ENCODE measurements at regions not wholly inside any gene's neighbourhood (a gene's known extent, or its start where the extent isn't known, plus 50 kb on each side); places are given as distances from the start of the nearest gene placed in this dataset.
"Not testable (repeated sequence)": the region's sequence is repeated elsewhere in the genome, so short reads cannot be mapped to it uniquely, and the experiment has no call there.

DNA sequence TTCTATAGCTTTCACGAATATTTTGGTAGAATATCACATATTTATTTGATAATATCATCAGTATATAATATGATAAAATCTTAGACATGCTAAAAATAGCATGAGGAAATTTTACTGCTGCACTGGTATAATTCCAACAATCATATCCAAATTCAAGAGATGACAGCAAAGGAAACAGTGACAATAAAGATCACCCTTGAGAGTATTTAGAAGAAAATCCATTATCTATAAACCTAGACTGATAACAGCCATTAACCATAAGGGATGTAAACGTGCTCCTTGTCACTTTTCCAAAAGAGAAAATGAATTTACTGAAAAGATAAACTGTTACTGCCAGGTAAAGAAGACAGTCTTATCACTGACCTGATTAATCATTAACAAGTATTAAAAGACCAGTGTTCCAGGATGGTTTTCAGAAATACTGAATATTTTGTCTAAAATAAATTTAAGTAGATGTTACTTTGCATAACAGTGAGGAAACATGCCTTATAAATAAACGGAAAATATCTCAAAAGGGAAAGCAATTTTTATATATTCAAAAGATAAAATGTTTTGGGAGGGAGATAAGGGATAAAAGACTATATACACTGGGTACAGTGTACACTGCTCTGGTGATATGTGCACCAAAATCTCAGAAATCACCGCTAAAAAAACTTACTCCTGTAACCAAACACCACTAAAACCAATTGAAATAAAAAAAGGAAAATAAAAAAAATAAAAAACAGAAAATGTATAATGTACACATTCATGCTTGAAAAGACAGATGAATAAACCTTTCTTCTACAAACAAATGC is 1704.7 kb downstream of the HACE1 start:
- no peak for DNase-seq (ENCODE audit: low read depth)

DNA sequence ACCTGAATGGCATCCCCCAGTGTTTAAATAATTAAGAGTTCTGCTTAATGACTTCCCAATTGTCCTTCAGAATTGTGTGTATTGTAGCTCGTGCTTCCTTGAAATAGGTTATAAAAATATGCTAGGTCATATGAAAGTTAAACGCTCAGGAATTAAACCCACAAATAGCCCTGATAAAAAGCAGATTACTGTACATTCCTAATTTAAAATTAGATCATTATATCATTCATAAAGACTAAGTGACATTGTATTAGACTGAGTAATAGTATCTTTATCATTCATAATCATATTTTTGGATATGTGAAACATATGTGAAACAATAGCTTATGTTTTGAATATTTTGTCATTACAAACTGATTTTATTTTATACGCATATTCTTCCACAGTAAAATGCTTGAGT is 1706.7 kb downstream of the HACE1 start:
- no peak for DNase-seq (ENCODE audit: low read depth)

DNA sequence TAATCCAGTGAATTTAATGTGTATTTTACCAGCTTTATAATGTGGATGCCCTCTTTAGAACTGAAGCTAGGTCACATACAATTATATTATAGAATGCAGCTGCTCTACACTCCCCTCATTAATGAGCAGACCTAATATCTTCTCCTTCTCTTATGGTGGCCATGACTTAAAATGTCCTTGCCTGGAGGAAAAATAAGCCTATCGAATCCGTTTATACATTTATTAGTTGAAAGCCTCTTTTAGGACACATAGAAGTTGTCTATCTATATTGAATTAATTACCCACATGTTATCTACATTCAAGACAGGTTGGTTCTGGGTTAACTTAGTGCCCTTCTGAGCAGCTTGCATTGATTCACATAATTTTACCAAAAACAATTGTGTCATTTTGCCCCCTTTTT is 1716.8 kb downstream of the HACE1 start:
- DNase-seq (ENCODE audit: low read depth) = no peak

DNA sequence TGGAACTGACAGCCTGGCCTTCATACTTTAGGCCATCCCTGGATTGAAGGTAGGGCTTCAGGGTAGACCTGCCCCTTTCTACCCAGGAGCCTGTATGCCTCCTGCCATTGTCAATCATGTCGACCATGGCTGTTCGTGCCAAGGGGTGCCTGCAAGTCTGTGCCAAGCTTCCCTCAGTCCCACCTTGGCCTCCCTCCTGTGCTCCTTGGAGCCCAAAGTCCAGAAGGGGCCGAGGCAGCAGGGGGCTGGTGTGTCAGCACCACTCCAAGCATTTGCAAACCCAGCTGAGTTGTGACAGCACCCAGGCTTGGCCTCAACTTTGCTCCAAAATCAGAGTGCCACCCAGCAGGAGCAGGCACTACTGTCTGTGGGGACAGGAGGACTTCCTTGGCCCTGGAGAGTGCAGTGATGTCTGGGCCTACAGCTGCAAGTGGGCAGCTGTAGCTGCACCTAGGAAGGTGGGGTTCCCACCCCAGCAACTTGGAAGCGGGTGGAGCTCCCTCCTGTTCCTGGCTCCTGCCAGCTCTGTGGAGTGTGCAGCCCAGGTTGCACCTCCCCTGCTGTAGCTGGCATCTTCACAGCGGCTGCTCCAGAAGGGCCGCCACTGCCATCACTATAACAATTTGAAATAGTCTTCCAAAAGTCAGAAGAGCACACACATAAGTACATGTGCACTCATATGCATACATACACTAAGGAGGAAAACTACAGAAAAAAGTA is 1719.3 kb downstream of the HACE1 start:
- no peak for DNase-seq (ENCODE audit: low read depth)

DNA sequence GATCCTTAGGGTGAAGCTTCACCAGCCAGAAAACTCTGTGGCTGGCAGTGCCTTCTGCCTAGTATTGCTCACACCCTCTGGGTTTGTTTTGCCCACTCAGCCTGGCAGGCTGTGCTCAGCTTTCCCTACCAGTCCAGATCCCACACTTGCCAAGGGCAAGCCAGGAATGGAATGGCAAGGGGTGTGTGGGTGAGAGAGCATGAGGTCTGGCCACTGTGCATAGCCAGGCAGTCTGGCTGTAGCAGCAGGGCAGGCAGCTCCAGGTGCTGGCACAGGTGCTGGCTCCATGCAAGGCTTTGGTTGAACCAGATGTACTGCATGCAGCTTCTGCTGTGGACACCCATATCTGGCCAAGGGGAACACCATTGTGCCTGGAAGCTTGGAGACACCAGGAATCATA is 1720.3 kb downstream of the HACE1 start:
- DNase-seq (ENCODE audit: low read depth) = no peak

DNA sequence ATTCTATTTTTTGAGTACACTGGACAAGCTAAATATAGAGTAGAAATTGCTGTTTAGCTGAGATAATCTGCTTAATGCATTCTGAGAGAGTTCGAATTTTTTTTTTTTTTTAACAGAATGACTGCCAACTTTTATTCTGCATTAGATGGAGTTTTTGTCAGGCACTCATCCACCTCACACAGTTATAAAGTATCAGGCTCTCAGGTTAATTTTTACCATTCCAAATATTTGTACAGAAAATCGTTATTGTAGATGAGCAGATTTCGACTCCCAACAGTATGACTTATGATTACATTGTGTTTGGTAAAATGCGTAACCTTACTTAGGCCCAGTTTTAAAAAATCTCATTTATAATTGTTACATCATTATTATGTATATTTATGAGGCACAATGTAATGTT is 1731.0 kb downstream of the GRIK2 start:
- DNase-seq (ENCODE audit: low read depth) = no peak

DNA sequence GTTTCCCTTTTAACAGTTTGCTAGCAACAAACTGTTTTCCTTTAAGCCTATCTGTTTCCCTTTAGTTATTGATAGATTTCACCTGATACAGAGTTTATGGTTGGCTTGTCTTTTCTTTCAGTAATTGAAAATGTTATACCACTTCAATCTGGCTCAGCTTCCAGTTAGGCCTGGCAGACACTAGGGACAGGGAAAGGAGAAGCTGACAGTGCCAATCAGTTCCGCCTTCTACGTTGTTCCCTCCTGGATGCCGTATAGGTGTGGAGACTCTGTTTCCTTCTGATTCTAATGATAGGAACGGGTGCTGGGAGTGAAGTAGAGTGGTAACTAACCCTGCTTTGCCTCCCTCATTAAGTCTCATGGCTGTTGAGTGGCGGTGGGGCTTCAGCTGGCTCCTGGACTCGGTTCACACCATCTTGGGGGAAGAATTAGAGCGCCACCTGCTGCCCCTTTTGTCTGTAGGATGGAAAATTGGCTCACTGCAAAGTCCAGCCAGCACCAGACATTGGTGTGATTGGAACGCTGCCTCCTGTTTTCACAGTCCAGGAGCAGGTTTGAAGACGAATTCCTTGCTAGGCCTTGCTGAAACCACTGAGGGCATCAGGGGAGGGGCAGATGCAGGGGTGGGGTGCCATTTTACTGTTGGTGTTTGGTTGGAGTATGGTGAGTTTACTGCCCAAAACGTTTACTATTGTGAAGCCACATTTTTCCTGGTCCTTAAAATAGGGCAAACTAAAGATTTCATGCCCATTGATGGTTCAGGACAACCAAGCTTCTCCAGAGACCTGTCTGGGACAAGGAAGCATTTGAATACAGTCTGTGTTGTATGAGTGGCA is 1729.5 kb downstream of the GRIK2 start:
- no peak for DNase-seq (ENCODE audit: low read depth)

DNA sequence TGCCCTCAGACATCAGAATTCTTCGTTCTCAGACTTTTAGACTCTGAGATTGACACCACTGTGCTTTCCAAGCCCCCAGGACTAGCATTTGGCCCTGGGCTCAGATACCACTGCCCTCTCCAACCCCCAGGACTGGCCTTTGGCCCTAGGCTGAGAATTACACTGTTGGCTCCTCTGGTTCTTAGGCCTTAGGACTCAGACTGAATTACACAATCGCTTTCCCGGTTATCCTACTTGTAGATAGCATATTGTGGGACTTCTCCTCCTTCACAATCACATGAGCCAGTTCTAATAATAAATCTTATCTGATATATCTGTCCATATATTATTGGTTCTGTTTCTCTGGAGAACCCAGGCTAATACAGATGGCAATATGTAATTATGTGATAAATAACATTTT is 1725.5 kb downstream of the GRIK2 start:
- DNase-seq (ENCODE audit: low read depth) = no peak

DNA sequence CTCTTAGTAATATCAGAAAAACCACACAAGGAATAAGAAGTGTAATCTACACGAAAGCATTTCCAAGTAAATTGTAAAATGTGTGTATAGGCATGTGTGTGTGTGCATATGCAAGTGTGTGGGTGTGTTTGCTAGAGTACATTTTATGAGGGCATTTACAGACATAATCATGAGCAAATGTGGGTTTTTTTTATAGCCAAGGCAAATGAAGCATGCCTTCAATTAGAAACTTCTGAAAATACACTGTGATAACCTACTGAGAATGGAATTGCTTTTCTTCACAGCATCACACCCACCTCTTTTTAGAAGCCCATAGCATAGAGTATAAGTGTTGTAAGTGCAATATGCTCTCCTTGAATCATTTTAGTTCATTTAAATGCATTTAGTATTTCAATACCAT is 1721.1 kb downstream of the GRIK2 start:
- no peak for DNase-seq (ENCODE audit: low read depth)

DNA sequence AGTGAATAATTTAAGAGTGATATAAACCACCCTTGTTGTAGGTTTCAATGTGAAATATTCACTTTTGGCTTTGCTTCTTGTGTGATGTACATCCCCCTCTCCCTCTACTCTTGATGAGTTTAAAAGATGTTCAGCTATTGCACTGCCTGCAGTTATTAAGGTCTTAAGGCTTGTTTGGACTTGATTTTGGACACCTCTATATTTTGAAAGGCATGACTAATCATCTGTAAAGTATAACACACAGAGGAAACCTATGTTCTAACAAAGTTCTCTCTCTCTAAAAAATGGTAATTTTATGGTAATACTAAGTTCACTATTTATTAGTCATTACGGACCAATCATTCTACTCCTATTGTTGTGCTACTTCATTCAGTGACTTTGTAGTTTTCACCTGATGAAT is 1719.9 kb downstream of the GRIK2 start:
- DNase-seq (ENCODE audit: low read depth) = no peak

DNA sequence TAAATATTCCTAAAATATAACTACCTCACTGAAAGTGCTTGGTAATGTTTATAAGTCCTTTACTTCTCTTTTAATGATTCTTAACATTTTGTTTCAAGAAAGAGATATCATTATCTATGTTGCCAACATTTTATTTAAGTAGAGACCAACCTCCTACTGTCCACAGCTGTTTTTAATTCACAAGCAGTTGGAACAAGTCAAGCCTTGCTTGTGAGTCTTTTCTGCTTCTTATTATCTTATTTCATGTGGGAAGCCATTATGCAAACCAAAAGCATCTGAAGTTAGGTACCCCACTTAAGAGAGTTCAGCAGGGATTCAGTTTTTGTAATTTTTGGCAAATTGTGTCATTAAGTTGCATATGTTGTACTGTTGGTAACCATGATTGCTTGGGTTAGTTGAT is 1714.5 kb downstream of the GRIK2 start:
- no peak for DNase-seq (ENCODE audit: low read depth)

DNA sequence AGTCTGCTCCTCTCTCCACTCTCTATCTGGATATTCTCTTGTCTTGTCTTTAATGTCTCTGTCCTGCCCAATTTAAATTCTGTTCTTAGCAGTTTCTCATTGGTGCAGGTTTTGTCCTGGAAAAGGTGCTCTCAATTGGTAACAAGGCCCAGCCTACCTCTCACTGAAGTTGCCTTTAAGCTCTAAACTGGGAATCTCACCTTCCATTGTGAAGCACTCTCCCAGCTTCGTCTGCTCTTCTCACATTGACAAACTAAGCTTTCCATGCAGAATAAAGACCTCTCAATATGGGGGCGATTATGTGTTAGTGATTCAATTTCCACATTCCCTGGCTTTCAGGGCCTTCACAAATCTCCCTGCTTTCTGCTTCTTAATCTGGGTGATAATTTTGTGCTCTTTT is 1712.2 kb downstream of the GRIK2 start:
- no peak for DNase-seq (ENCODE audit: low read depth)

DNA sequence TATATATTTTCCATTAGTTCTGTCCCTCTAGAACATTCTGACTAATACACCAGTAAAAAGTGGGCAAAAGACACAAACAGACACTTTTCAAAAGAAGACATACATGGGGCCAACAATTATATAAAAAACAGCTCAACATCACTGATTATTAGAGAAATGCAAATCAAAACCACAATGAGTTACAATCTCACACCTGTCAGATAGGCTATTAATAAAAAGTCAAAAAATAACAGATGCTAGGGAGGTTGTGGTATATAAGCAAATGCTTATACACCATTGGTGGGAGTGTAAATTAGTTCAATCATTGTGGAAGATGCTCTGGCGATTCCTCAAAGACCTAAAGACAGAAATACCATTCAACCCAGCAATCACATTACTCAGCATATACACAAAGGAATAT is 1707.8 kb downstream of the GRIK2 start:
- DNase-seq (ENCODE audit: low read depth) = no peak

DNA sequence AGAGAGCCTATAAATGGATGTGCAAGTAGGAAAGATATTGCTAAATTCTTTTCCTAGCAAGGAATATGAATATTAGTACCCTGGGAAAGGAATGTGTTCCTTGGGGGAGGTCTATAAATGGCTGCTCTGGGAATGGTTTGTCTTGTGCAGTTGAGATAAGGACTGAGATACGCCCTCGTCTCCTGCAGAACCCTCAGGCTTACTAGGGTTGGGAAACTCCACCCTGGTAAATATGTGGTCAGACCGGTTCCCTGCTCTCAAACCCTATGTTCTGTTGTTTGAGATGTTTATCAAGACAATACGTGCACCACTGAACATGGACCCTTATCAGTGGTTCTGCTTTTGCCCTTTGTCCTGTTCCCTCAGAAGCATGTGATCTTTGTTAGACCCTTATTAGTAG is 1698.9 kb downstream of the GRIK2 start:
- not testable (repeated sequence) for DNase-seq (ENCODE audit: low read depth)

DNA sequence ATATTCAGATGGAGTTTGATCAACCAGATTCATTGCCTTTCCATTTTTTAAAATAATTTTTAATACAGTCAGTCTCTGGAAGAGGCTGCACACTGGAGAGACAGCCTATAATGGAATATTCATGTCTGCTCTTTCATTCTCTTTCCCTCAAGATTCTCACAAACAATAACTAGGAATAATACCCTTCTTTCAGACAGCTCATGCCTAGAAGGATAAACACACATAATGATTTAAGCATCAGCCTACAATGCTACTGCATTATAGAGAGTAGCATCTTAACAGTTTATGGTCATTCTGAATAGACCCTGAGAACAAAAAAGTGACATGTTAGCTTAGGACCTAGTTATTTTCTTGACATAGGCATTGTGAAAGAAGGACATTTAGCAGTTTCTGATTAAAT is 1692.3 kb downstream of the GRIK2 start:
- no peak for DNase-seq (ENCODE audit: low read depth)

DNA sequence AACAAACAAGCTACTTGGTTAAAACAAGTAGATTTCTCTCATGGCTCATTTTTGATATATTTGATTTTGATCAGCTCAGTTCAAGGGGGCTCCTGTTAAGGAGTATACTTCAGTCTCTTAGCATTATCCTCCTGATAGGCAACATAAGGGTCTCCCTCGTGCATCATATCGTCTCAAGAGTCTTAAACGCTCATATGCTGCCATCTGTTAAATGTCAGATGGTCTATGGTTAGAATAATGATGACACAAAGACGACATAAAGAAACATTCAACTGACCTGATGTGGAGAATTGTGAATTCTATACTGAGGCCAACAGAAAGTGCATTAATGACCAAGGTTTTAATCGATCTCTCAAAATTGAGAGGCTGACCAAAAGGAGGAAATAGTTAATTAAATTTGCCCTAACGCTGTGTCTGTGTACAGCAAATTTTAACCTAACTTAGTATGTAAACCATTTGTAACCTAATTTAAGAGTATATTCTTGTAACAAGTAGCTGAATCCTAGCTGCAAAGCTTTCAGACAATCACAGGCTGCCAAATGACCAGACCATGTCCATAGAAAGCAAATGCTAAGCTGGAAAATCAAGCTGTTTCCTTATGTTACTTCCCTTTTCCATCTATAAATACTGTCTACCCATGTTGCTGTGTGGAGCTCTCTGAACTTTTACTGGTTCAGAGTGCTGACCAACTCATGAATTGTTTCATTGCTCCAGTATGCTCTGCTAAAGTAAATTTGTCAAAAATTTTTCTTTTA is 1688.5 kb downstream of the GRIK2 start:
- DNase-seq (ENCODE audit: low read depth) = no peak

DNA sequence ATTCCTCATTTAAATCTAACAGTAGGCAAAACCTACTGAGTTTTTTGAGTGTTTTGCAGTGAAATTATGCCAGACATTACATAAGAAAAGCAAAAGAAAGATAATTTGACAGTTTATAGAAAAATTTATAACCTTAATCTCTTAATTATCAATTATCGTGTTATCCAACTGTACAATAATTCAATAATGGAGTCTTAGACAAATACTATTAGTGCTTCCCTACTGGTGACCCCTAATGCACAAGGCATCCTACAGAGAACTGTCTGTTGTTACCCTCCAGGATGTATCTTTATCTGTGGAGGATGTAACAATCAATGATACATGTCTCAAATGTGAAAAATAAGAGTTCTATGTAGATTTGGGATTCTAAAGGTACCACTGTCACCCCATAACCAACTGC is 1687.6 kb downstream of the GRIK2 start:
- no peak for DNase-seq (ENCODE audit: low read depth)

DNA sequence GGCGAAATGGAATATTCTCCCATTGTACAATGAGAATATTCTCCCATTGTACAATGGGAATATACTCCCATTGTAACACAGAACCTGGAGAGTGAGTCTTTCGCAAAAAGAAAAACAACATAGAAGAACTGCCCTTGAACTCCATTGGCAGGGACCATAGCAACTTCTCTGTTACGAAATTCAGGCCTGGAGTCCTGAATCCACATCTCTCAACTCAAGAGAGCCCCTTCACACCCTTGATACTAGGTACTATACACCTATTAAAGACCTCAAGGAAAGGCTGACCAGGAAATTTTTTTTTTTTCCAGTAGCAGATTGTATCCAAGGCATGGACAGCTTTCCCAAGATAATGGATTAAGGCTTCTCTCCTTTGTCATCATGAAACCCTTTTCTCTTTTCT is 1687.0 kb downstream of the GRIK2 start:
- DNase-seq (ENCODE audit: low read depth) = no peak

DNA sequence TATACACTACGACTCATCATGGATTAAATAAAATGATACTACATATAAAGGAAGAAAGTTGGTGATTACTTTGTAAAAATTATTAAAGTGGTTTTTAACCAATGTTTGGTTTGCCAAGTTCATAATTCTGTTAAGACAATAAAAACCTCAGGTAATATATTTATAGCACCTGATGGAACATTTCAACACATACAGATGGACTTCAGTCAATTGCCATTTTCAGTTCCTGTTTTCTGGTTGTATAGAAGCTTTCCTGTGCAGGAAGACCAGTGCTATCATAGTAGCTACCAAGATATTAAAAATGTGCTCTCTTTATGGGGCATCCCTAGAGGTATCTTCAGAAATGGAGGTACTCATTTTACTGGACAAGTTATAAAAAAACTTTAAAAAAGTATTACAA is 1686.4 kb downstream of the GRIK2 start:
- DNase-seq (ENCODE audit: low read depth) = no peak

DNA sequence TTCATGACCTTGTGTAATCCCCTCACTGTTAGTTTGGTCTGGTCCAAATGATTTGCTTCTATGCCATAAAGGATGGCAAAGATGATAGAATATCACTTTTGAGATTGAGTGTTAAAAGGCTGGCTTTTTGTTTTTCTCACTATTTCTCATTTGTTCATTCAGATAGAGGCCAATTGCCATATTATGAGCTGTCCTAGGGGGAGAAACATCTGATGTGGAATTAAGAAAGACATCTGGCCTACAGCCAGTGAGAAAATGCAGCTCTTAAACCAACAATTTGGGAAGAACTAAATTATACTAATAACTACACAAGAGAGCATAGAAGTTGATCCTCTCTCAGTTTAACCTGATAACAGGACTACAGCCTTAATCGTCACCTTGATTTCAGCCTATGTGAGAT is 1668.6 kb downstream of the GRIK2 start:
- DNase-seq (ENCODE audit: low read depth) = no peak

DNA sequence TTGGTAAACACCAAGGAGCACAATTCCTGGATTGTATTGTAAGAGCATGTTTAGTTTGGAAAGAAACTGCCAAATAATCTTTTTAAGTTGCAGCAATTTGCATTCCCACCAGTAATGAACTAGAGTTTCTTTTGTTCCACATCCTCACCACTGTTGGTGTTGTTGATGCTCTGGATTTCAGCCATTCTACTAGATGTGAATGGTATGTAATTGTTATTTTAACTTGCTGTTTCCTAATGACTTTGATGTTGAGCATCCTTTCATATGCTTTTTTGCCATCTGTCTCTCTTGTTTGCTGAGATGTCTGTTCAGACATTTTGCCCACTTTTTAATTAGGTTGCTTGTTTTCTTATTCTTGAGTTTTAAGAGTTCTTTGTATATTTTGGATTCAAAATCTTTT is 1654.1 kb downstream of the GRIK2 start:
- DNase-seq (ENCODE audit: low read depth) = no peak

DNA sequence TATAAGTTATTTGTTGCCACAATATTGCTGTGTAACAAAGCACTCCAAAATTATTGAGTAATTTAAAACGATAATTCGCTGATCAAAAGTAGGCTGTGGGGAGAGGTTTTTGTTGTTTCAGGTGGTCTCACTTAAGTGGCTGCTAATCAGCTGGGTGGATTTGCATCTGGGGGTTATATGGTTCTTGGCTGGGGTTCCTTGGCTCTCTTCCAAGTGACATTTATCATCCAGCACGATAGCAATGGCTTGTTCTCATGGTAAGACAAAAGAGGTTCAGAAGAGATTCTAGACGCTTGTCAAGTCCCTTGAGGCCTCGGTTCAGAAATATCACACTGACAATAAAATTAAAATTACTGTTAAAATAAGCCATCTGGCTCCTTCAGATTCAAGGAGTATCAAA is 1648.8 kb downstream of the GRIK2 start:
- DNase-seq (ENCODE audit: low read depth) = no peak

Data from activated T-cell treated with anti-CD3 and anti-CD28 coated beads for 1 hour (primary cell).